Gastrocnemius medialis (tissue), 4 donors: ENCODE measurements at regions not wholly inside any gene's neighbourhood (a gene's known extent, or its start where the extent isn't known, plus 50 kb on each side); places are given as distances from the start of the nearest gene placed in this dataset.

Experiments
- POLR2A ChIP-seq, 2 donors: fragments of 450-650 bp; IDR thresholded peaks; one replicate each; pipeline ENCODE4 v1.6.1; 2017; ENCODE audit warnings: antibody characterized with exemption in 2 of 2, mild to moderate bottlenecking in 2 of 2, moderate library complexity in 2 of 2
- TF ChIP-seq, protein P1 (sequence below), 5 experiments: fragments of 450-650 bp in 3 of 5; fragments of 200-600 bp in 2 of 5; sonication (generic) in 2 of 5; IDR thresholded peaks in 4 of 5; conservative IDR thresholded peaks in 1 of 5; 1 replicate in 4 of 5; 2 replicates in 1 of 5; pipeline ENCODE4 v1.5.1; 2016 to 2019; ENCODE audit warnings: antibody characterized with exemption in 5 of 5, mild to moderate bottlenecking in 3 of 5, moderate library complexity in 3 of 5

DNA sequence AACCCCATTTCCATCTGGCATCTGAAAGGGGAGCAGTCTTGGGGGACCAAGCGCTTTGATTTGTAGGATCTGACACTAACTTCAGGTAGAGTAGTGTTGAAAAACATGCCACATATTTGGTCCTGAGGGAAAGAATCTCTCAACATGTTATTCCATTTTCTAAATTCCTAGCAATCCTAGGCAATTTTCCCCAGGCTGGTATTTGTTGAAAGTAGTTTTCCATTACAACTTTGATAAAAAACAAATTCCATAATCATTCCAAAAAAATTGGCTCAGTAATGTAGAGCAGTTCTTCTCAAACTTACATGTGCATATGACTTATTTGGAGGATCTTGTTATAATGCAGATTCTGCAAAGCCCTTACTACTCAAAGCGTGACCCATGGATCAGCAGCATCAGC lies 477.9 kb downstream of the ACTL7B start:
- no peak for TF ChIP-seq POLR2A (IDR thresholded peaks at IDR 0.05)
- TF ChIP-seq, protein P1, sequence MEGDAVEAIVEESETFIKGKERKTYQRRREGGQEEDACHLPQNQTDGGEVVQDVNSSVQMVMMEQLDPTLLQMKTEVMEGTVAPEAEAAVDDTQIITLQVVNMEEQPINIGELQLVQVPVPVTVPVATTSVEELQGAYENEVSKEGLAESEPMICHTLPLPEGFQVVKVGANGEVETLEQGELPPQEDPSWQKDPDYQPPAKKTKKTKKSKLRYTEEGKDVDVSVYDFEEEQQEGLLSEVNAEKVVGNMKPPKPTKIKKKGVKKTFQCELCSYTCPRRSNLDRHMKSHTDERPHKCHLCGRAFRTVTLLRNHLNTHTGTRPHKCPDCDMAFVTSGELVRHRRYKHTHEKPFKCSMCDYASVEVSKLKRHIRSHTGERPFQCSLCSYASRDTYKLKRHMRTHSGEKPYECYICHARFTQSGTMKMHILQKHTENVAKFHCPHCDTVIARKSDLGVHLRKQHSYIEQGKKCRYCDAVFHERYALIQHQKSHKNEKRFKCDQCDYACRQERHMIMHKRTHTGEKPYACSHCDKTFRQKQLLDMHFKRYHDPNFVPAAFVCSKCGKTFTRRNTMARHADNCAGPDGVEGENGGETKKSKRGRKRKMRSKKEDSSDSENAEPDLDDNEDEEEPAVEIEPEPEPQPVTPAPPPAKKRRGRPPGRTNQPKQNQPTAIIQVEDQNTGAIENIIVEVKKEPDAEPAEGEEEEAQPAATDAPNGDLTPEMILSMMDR (IDR thresholded peaks at IDR 0.05 in 4 of 5, conservative IDR thresholded peaks at IDR 0.05 in 1 of 5): no peak
